ENCODE measurements at regions not wholly inside any gene's neighbourhood (a gene's known extent, or its start where the extent isn't known, plus 50 kb on each side); places are given as distances from the start of the nearest gene placed in this dataset.

DNA sequence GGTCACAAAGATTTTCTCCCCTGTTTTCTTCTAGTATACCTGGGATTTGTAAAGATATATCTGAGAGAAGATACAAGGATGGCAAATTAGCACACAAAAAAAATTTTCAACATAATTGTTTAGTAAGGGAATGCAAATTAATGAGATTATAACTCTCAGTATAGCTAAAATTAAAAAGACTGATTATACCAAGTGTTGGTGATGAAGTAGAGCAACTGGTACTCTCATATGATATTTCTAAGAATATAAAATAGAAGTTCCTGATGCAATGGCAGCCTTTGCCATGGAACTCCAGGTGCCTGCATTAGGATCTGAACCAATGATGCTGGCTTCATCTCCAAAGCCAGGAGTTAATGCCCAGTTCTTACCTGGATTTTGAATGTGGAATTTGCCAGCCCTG, 51.4 kb upstream of the KIAA1217 start:
- Histone ChIP-seq H3K27me3 (no peaks in the 10 kb centered on the region), H3K27ac (no peak overlapping the region), H3K4me1 (peaks cover 3% of the 10 kb centered on the region), H3K9me3 (no peaks in the 10 kb centered on the region), H3K36me3 (replicated peaks in 1 of 2; ENCODE audit: insufficient read depth in 1 of 2, low read depth in 2 of 2) (no peaks in the 10 kb centered on the region), H3K4me3 (no peak overlapping the region)
- TF ChIP-seq POLR2A (IDR thresholded peaks at IDR 0.05), result no peak
- TF ChIP-seq, protein P1, sequence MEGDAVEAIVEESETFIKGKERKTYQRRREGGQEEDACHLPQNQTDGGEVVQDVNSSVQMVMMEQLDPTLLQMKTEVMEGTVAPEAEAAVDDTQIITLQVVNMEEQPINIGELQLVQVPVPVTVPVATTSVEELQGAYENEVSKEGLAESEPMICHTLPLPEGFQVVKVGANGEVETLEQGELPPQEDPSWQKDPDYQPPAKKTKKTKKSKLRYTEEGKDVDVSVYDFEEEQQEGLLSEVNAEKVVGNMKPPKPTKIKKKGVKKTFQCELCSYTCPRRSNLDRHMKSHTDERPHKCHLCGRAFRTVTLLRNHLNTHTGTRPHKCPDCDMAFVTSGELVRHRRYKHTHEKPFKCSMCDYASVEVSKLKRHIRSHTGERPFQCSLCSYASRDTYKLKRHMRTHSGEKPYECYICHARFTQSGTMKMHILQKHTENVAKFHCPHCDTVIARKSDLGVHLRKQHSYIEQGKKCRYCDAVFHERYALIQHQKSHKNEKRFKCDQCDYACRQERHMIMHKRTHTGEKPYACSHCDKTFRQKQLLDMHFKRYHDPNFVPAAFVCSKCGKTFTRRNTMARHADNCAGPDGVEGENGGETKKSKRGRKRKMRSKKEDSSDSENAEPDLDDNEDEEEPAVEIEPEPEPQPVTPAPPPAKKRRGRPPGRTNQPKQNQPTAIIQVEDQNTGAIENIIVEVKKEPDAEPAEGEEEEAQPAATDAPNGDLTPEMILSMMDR (IDR thresholded peaks at IDR 0.05), result no peak
- ATAC-seq, result no peak
- DNase-seq, result no peak
- intact Hi-C loops (cut with DNase I), result no loop called here

Data from body of pancreas (tissue), 4 donors.